ENCODE measurements at regions not wholly inside any gene's neighbourhood (a gene's known extent, or its start where the extent isn't known, plus 50 kb on each side); places are given as distances from the start of the nearest gene placed in this dataset.

DNA sequence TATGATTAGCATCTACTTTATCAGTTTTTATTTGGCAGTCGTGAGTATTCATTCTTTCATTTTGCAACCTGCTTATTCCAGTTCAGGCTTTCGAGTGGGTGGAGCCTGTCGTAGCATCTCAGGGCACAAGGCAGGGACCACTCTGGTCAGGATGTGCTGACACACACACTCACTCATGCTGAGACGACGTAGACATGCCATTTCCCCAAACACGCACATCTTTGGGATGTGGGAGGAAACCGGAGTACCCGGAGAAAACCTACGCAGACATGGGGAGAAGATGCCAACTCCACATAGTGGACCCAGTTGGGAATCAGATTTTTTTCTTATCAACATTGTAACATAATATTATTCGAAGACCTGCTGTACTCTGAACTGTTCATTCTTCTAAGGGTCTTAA lies 756.5 kb upstream of the RBFOX1 start:
- TF ChIP-seq, protein P1, sequence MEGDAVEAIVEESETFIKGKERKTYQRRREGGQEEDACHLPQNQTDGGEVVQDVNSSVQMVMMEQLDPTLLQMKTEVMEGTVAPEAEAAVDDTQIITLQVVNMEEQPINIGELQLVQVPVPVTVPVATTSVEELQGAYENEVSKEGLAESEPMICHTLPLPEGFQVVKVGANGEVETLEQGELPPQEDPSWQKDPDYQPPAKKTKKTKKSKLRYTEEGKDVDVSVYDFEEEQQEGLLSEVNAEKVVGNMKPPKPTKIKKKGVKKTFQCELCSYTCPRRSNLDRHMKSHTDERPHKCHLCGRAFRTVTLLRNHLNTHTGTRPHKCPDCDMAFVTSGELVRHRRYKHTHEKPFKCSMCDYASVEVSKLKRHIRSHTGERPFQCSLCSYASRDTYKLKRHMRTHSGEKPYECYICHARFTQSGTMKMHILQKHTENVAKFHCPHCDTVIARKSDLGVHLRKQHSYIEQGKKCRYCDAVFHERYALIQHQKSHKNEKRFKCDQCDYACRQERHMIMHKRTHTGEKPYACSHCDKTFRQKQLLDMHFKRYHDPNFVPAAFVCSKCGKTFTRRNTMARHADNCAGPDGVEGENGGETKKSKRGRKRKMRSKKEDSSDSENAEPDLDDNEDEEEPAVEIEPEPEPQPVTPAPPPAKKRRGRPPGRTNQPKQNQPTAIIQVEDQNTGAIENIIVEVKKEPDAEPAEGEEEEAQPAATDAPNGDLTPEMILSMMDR (IDR thresholded peaks at IDR 0.05; ENCODE audit: insufficient read depth, low read length, poor library complexity, severe bottlenecking), result no peak
- no peak for TF ChIP-seq EZH2phosphoT487 (conservative IDR thresholded peaks at IDR 0.05; ENCODE audit: low read length)

All from SU-DHL-6 (cell line).